ENCODE measurements at regions not wholly inside any gene's neighbourhood (a gene's known extent, or its start where the extent isn't known, plus 50 kb on each side); places are given as distances from the start of the nearest gene placed in this dataset.
A peak's percentile ranks its signal among the peaks of the same experiment; 100 is the strongest.
"Not testable (repeated sequence)": the region's sequence is repeated elsewhere in the genome, so short reads cannot be mapped to it uniquely, and the experiment has no call there.

DNA sequence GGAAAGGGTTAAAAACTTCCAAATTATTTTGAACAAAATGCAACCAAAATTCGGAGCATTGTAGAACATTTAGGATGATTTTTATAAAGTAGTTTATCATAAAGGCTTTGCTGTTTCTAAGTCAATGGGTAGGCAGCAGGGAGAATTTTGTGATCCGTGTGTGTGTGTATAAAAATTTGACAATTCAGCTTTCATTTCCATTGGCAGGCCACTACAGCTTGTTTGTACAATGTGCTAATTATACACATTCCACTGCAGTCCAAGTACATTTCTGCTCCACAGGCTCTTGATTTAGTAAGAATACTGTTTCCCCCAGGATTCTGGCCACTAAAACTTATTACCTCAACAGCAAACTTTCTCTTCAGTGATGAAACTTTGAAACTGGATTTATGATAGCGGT lies 71.8 kb upstream of the LTBP1 start:
- peak; percentile 41 for DNase-seq

- DNase-seq, result no peak
Measured at GRCh38 chr2:32877587-32878510, 68.9 kb upstream of the LTBP1 start.

DNA sequence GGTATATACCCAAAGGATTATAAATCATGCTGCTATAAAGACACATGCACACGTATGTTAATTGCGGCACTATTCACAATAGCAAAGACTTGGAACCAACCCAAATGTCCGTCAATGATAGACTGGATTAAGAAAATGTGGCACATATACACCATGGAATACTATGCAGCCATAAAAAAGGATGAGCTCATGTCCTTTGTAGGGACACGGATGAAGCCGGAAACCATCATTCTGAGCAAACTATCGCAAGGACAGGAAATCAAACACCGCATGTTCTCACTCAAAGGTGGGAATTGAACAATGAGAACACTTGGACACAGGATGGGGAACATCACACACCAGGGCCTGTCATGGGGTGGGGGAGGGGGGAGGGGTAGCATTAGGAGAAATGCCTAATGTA lies 66.8 kb upstream of the LTBP1 start:
- DNase-seq, result not testable (repeated sequence)

- DNase-seq, result peak; percentile 86
Measured at GRCh38 chr2:32882816-32883810, 63.6 kb upstream of the LTBP1 start.

- peak; percentile 28 for DNase-seq
Measured at GRCh38 chr2:32884346-32884745, 62.4 kb upstream of the LTBP1 start.

GRCh38 chr2:32886397-32887055 lies 60.2 kb upstream of the LTBP1 start:
- not testable (repeated sequence) for DNase-seq

DNA sequence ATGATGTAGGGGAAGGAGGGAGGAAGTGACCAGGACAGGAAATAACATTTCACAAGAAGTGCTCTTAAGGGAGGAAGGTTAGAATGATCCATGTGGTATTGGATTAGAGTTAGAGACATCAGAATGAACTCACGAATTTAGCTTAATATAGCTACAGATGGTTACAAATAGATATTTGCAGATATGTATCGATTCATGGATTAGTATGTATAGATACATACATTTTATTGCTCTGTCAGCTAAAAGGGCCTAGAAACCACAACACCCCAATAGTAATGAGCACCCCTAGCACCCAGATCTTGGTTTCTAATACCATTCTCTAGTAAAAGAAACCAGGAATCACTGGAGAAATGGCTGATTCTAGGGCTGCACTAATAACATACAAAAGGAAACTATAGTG lies 59.6 kb upstream of the LTBP1 start:
- no peak for DNase-seq

DNA sequence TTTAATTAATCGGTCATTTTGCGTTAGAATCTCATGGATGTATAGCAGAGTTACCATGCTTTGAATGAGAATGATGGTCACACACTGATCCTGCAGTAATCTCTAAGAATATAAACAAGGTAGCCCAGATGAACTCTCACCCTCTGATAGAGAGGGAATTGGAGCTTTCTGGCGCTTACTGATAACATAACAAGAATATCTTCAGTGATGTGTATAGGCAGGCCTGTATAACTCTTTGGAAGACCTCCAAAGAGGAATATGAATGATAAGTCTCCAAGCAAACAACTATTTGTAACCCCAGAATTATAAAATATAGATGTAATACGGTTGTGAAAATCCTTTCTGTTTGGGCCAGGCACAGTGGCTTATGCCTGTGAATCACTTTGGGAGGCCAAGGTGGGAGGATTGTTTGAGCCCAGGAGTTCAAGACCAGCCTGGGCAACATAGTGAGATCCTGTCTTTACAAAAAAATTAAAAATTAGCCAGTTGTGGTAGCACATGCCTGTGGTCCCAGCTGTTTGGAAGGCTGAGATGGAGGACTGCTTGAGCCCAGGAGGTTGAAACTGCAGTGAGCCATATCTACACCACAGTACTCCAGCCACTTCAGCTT lies 52.5 kb upstream of the LTBP1 start:
- DNase-seq, result no peak

GRCh38 chr2:32895424-32895823 lies 51.3 kb upstream of the LTBP1 start:
- no peak for DNase-seq

Data from fibroblast of skin of right quadriceps (primary cell).